Choroid plexus epithelial cell (primary cell): ENCODE measurements at regions not wholly inside any gene's neighbourhood (a gene's known extent, or its start where the extent isn't known, plus 50 kb on each side); places are given as distances from the start of the nearest gene placed in this dataset.

Experiments used
- DNase-seq: peaks from one replicate; pipeline ENCODE4 v3.0.0-alpha.2; 2010; ENCODE audit warnings: low read depth
- H3K4me3 ChIP-seq: 2 replicates; pipeline ENCODE4 v1.5.1; 2011; ENCODE audit warnings: low read depth, mild to moderate bottlenecking, control low read depth, low read length, moderate library complexity
- TF ChIP-seq, protein P1 (sequence below): conservative IDR thresholded peaks from 2 replicates; pipeline ENCODE4 v1.5.1; 2011; ENCODE audit warnings: low read depth, mild to moderate bottlenecking, control low read depth, inconsistent platforms, low read length, moderate library complexity

DNA sequence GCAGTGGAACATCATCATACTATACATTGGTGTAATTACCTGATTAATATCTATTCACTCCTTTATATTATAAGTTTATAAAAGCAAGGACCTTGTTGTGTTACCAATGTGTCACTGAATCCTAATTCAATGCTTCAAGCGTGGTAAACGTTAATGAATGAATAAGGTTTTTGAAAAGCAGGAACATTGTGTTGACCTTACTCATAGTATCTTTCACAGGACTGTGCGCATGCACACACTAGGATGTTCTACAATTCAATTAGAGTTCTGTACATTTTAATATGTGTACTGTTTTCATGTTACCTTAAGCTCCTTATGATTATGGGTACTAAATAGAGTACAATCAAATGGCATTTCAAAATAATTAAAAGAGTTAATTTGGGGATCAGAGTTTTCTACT, 578.5 kb downstream of the BMP2 start:
- H3K4me3 ChIP-seq = no peak overlapping the region
- no peak for DNase-seq
- TF ChIP-seq, protein P1, sequence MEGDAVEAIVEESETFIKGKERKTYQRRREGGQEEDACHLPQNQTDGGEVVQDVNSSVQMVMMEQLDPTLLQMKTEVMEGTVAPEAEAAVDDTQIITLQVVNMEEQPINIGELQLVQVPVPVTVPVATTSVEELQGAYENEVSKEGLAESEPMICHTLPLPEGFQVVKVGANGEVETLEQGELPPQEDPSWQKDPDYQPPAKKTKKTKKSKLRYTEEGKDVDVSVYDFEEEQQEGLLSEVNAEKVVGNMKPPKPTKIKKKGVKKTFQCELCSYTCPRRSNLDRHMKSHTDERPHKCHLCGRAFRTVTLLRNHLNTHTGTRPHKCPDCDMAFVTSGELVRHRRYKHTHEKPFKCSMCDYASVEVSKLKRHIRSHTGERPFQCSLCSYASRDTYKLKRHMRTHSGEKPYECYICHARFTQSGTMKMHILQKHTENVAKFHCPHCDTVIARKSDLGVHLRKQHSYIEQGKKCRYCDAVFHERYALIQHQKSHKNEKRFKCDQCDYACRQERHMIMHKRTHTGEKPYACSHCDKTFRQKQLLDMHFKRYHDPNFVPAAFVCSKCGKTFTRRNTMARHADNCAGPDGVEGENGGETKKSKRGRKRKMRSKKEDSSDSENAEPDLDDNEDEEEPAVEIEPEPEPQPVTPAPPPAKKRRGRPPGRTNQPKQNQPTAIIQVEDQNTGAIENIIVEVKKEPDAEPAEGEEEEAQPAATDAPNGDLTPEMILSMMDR = no peak

DNA sequence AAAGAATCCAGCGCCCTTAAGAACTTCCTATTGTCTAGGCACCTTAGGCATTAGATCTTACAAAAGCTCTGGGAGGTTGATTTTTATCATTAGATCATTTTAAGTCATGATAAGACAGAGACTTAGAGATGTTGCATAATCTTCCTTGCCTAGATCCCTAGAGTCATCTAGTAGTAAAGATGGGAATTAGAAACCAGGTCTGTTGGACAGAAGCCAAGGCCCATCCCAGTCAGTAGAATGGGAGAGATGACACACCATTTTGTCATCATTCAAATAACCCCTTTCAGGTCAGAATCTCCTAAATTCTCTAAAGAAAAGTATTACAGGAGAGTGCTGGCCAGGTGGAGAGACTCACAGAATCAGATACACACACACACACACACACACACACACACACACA, 579.1 kb downstream of the BMP2 start:
- no peak overlapping the region for H3K4me3 ChIP-seq
- TF ChIP-seq, protein P1 = no peak
- no peak for DNase-seq

DNA sequence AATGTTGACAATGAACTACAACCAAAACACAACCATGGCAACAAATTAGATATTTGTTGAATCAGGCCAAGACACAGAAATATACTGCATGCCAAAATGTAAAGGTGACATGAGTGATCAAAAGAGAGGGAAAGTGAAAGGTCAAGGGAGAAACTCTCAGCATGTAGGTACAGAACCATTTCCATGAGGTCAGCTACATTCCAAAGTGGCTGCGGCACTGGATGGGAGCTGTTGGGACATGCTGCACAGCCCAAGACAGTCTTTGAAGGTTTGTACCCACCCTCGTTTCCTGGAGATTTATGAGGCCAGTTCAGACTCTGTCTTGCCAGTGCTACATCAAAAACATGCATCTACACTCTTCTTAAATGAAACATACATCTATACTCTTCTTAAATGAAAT, 579.9 kb downstream of the BMP2 start:
- no peak overlapping the region for H3K4me3 ChIP-seq
- DNase-seq = no peak
- TF ChIP-seq, protein P1 = no peak

DNA sequence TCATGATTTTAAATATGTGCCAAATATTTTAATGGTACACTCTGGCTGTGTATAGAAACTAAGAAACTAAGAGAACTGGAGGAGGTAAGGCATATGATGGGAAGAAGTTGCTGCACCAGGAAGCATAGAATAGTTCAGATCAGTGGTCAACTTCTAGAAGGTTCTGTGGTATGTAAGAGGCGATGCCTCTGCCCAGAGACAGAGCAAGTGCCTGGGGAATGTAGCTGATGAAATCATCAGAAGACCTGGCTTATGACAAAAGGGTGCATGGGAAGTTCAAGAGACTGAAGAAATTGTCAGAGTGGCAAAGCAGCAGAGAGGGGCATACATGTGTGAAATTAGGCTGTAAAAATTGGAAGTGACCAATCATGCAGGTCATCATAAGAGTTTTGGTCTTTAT, 580.8 kb downstream of the BMP2 start:
- no peak overlapping the region for H3K4me3 ChIP-seq
- DNase-seq = peak; percentile 12
- TF ChIP-seq, protein P1 = no peak

DNA sequence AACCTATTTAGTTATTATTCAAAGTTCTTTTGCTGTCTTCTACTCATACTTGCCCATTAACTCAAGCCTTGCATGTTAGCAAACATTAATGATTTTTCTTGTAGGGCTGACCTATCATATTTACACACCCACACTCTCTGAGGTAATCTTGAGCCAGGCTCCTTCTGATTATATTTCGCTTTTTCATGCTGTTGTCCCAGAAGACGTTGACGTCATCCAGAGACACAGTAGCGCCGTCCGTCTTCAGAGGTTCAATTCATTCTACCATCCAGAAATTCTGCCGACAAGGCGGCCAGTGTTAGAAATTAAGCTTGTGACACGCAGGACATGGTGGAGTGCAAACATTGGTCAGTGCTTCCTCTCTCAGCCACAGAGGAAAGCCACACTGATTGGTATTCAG, 584.7 kb downstream of the BMP2 start:
- TF ChIP-seq, protein P1 = no peak
- no peak for DNase-seq
- no peak overlapping the region for H3K4me3 ChIP-seq

DNA sequence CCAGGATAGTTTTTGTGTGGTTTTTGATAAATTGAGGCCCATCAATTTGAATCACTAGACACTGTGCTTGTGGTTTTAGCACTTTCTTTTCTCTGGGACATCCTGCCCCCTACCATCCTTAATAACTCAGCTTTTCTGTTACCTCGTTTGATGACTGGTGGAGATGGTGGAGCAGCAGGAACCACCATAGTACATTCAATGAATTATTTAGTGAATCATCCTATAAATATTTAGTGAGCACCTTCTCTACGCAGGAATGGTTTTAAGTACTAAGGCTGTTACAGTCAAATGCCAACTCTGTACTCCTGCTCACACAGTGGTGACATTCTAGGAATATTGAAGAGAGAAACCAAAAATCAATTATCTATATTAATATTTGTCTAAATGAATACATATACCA, 585.2 kb downstream of the HAO1 start:
- TF ChIP-seq, protein P1 = no peak
- no peak overlapping the region for H3K4me3 ChIP-seq
- no peak for DNase-seq

DNA sequence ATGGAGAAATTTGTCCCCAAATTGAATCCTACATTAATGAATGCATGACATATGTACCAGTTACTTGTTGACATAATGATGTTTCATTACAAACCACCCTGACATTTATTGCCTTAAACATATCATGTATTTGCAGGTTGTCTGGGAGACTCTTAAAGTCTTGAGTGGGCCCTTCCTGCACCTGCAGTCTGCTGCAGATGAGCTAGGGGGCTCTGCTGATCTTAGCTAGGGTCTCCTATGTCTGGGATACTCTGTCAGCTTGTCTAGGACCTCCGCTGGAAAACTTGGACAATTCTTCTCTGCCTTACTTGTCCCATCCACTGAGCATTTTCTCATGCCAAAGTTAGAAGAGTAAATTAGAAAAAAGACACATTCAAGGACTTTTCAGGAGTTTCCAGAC, 581.6 kb downstream of the HAO1 start:
- TF ChIP-seq, protein P1 = peak; percentile 13
- H3K4me3 ChIP-seq = no peak overlapping the region
- DNase-seq = no peak
